Left ventricle myocardium superior (tissue), 1 donor: ENCODE measurements at regions not wholly inside any gene's neighbourhood (a gene's known extent, or its start where the extent isn't known, plus 50 kb on each side); places are given as distances from the start of the nearest gene placed in this dataset.
A peak's percentile ranks its signal among the peaks of the same experiment; 100 is the strongest.

Source experiments
- ATAC-seq: fragments of 200-7000 bp; cut with Tn5 transposase; one replicate; pipeline ENCODE4 v1.9.1; 2020; ENCODE audit warnings: mild to moderate bottlenecking, moderate library complexity
- DNase-seq: peaks from one replicate; pipeline ENCODE4 v3.0.0-alpha.2; 2020
- intact Hi-C: fragments of 100-400 bp; cut with micrococcal nuclease; formaldehyde crosslinking; loops from one replicate; pipeline ENCODE4 v1.11.0; 2022
- donor health status: DM: no; HTN: yes; CAD: no; lungs with severe emphysema.

- intact Hi-C loops, result no loop called here
- ATAC-seq (no peak), DNase-seq (no peak)
Observed at GRCh38 chr4:178081176-178081575, 638.9 kb upstream of the AGA start.

- intact Hi-C loops, result no loop called here
- ATAC-seq (no peak), DNase-seq (no peak)
Observed at GRCh38 chr4:178081896-178082295, 639.7 kb upstream of the AGA start.

GRCh38 chr4:178082906-178083305, 640.7 kb upstream of the AGA start:
- ATAC-seq, result no peak
- intact Hi-C loops, result no loop called here
- DNase-seq, result no peak

- ATAC-seq (no peak), DNase-seq (no peak)
- intact Hi-C loops, result no loop called here
Observed at GRCh38 chr4:178083968-178084367, 641.7 kb upstream of the AGA start.

GRCh38 chr4:178086320-178086719, 644.1 kb upstream of the AGA start:
- intact Hi-C loops, result no loop called here
- ATAC-seq (no peak), DNase-seq (no peak)

GRCh38 chr4:178090640-178091411, 648.6 kb upstream of the AGA start:
- no peak for ATAC-seq
- DNase-seq, result no peak
- intact Hi-C loops, result no loop called here

- no peak for ATAC-seq
- intact Hi-C loops, result no loop called here
- no peak for DNase-seq
Observed at GRCh38 chr4:178102139-178102538, 659.9 kb upstream of the AGA start.

- ATAC-seq (no peak), DNase-seq (no peak)
- intact Hi-C loops, result no loop called here
Observed at GRCh38 chr4:178105242-178105641, 663.0 kb upstream of the AGA start.

- DNase-seq, result no peak
- intact Hi-C loops, result no loop called here
- ATAC-seq, result no peak
Observed at GRCh38 chr4:178136736-178137345, 694.6 kb upstream of the AGA start.

- intact Hi-C loops, result no loop called here
- DNase-seq, result no peak
- no peak for ATAC-seq
Observed at GRCh38 chr4:178137732-178138471, 695.7 kb upstream of the AGA start.

- ATAC-seq, result no peak
- DNase-seq, result no peak
- intact Hi-C loops, result no loop called here
Observed at GRCh38 chr4:178138491-178138890, 696.3 kb upstream of the AGA start.

GRCh38 chr4:178140326-178140915, 698.2 kb upstream of the AGA start:
- DNase-seq, result no peak
- intact Hi-C loops, result no loop called here
- no peak for ATAC-seq

- DNase-seq, result no peak
- intact Hi-C loops, result no loop called here
- ATAC-seq, result no peak
Observed at GRCh38 chr4:178142724-178143123, 700.5 kb upstream of the AGA start.

GRCh38 chr4:178148106-178148505, 705.9 kb upstream of the AGA start:
- ATAC-seq, result no peak
- no peak for DNase-seq
- intact Hi-C loops, result no loop called here

- no peak for ATAC-seq
- intact Hi-C loops, result no loop called here
- DNase-seq, result no peak
Observed at GRCh38 chr4:178165251-178165950, 723.2 kb upstream of the AGA start.

GRCh38 chr4:178165951-178166308, 723.7 kb upstream of the AGA start:
- intact Hi-C loops, result no loop called here
- no peak for ATAC-seq
- DNase-seq, result no peak

GRCh38 chr4:178173771-178174170, 731.5 kb upstream of the AGA start:
- DNase-seq (no peak), ATAC-seq (no peak)
- intact Hi-C loops, result no loop called here

- ATAC-seq, result no peak
- DNase-seq, result no peak
- intact Hi-C loops, result no loop called here
Observed at GRCh38 chr4:178174756-178175155, 732.5 kb upstream of the AGA start.

- intact Hi-C loops, result no loop called here
- peak; percentile 98 for ATAC-seq
- DNase-seq, result peak; percentile 32
Observed at GRCh38 chr4:178185517-178185916, 743.3 kb upstream of the AGA start.

- DNase-seq (no peak), ATAC-seq (no peak)
- intact Hi-C loops, result no loop called here
Observed at GRCh38 chr4:178192611-178193010, 750.4 kb upstream of the AGA start.
